ENCODE measurements at regions not wholly inside any gene's neighbourhood (a gene's known extent, or its start where the extent isn't known, plus 50 kb on each side); places are given as distances from the start of the nearest gene placed in this dataset.

DNA sequence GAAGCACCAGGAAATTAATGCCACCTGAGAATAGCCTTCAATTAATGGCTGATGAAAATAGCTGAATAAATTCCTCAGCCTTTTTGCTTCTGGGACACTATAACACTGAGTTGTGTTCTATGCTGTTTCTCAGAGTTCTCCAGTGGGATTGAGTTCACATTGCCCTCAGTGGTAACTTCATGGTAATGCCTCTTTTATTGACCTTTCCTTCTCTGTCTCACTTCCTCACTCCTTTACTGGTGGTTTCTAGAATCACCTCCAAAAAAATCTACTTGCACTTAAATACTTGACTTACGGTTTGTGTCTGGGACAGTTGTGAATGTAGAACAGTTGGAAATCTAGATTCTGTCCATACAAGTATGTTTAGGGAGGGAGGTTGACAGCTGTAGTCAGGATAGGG lies 293.7 kb downstream of the PPP1R2C start:
- Histone ChIP-seq H4K20me1 (ENCODE audit: control insufficient read depth, insufficient read depth, low read depth, low read length) (no peaks in the 10 kb centered on the region), H3K9me2 (replicated peaks; ENCODE audit: control insufficient read depth, low read length) (no peaks in the 10 kb centered on the region), H3K79me2 (ENCODE audit: control insufficient read depth, low read length) (no peaks in the 10 kb centered on the region), H3K27me3 (ENCODE audit: control insufficient read depth, low read length) (no peaks in the 10 kb centered on the region), H3F3A (ENCODE audit: control insufficient read depth, insufficient read depth) (no peaks in the 10 kb centered on the region), H3K27ac (ENCODE audit: low read depth, low read length) (no peak overlapping the region), H3K4me1 (ENCODE audit: control insufficient read depth, low read length) (no peaks in the 10 kb centered on the region), H3K36me3 (ENCODE audit: control insufficient read depth, low read length) (no peaks in the 10 kb centered on the region), H3K4me2 (ENCODE audit: low read length) (no peak overlapping the region), H3K4me3 (ENCODE audit: low read length) (no peak overlapping the region), H3K9me3 (ENCODE audit: control insufficient read depth, insufficient read depth, low read length) (no peaks in the 10 kb centered on the region)
- TF ChIP-seq, protein P1, sequence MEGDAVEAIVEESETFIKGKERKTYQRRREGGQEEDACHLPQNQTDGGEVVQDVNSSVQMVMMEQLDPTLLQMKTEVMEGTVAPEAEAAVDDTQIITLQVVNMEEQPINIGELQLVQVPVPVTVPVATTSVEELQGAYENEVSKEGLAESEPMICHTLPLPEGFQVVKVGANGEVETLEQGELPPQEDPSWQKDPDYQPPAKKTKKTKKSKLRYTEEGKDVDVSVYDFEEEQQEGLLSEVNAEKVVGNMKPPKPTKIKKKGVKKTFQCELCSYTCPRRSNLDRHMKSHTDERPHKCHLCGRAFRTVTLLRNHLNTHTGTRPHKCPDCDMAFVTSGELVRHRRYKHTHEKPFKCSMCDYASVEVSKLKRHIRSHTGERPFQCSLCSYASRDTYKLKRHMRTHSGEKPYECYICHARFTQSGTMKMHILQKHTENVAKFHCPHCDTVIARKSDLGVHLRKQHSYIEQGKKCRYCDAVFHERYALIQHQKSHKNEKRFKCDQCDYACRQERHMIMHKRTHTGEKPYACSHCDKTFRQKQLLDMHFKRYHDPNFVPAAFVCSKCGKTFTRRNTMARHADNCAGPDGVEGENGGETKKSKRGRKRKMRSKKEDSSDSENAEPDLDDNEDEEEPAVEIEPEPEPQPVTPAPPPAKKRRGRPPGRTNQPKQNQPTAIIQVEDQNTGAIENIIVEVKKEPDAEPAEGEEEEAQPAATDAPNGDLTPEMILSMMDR (IDR thresholded peaks at IDR 0.05; ENCODE audit: low read depth, low read length, poor library complexity, severe bottlenecking), result no peak
- no peak for TF ChIP-seq EZH2phosphoT487 (IDR thresholded peaks at IDR 0.05; ENCODE audit: borderline replicate concordance, low read length)

GRCh38 chrX:42477396-42477795 lies 300.6 kb downstream of the PPP1R2C start:
- H3K27me3 ChIP-seq (ENCODE audit: control insufficient read depth, low read length), result no peaks in the 10 kb centered on the region
- no peaks in the 10 kb centered on the region for H3K9me3 ChIP-seq (ENCODE audit: control insufficient read depth, insufficient read depth, low read length)
- no peak overlapping the region for H3K27ac ChIP-seq (ENCODE audit: low read depth, low read length)
- no peak overlapping the region for H3K4me2 ChIP-seq (ENCODE audit: low read length)
- H3K36me3 ChIP-seq (ENCODE audit: control insufficient read depth, low read length), result no peaks in the 10 kb centered on the region
- H3K4me3 ChIP-seq (ENCODE audit: low read length), result no peak overlapping the region
- no peaks in the 10 kb centered on the region for H3K4me1 ChIP-seq (ENCODE audit: control insufficient read depth, low read length)
- no peaks in the 10 kb centered on the region for H3K9me2 ChIP-seq (replicated peaks; ENCODE audit: control insufficient read depth, low read length)
- no peak for TF ChIP-seq EZH2phosphoT487 (IDR thresholded peaks at IDR 0.05; ENCODE audit: borderline replicate concordance, low read length)
- TF ChIP-seq, protein P1 (IDR thresholded peaks at IDR 0.05; ENCODE audit: low read depth, low read length, poor library complexity, severe bottlenecking), result no peak
- H4K20me1 ChIP-seq (ENCODE audit: control insufficient read depth, insufficient read depth, low read depth, low read length), result no peaks in the 10 kb centered on the region
- H3F3A ChIP-seq (ENCODE audit: control insufficient read depth, insufficient read depth), result no peaks in the 10 kb centered on the region
- no peaks in the 10 kb centered on the region for H3K79me2 ChIP-seq (ENCODE audit: control insufficient read depth, low read length)

DNA sequence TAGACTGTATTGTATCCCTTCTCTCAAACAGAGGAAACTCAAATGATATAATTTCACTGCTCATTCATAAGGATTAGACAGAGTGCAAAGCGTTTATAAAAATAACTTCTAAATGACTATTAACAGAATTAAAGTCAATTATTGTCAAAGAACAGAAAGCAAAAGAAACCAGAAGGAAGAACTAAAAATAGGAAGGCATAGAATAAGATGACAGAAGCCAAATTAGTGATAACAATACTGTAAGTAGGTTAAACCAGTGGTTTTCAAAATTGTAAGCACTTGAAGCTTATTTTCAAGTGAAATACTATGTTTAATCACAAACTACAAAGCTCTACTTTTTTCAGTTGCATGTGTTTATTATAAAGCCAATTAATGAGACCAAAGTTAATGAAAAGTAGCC lies 305.2 kb downstream of the PPP1R2C start:
- Histone ChIP-seq H3K9me2 (replicated peaks; ENCODE audit: control insufficient read depth, low read length) (no peaks in the 10 kb centered on the region), H3K27me3 (ENCODE audit: control insufficient read depth, low read length) (no peaks in the 10 kb centered on the region), H3F3A (ENCODE audit: control insufficient read depth, insufficient read depth) (no peaks in the 10 kb centered on the region), H4K20me1 (ENCODE audit: control insufficient read depth, insufficient read depth, low read depth, low read length) (no peaks in the 10 kb centered on the region), H3K79me2 (ENCODE audit: control insufficient read depth, low read length) (no peaks in the 10 kb centered on the region), H3K36me3 (ENCODE audit: control insufficient read depth, low read length) (no peaks in the 10 kb centered on the region), H3K27ac (ENCODE audit: low read depth, low read length) (no peak overlapping the region), H3K4me2 (ENCODE audit: low read length) (no peak overlapping the region), H3K9me3 (ENCODE audit: control insufficient read depth, insufficient read depth, low read length) (no peaks in the 10 kb centered on the region), H3K4me3 (ENCODE audit: low read length) (no peak overlapping the region), H3K4me1 (ENCODE audit: control insufficient read depth, low read length) (no peaks in the 10 kb centered on the region)
- no peak for TF ChIP-seq EZH2phosphoT487 (IDR thresholded peaks at IDR 0.05; ENCODE audit: borderline replicate concordance, low read length)
- TF ChIP-seq, protein P1 (IDR thresholded peaks at IDR 0.05; ENCODE audit: low read depth, low read length, poor library complexity, severe bottlenecking), result no peak
